AG09309 (cell line): ENCODE measurements at regions not wholly inside any gene's neighbourhood (a gene's known extent, or its start where the extent isn't known, plus 50 kb on each side); places are given as distances from the start of the nearest gene placed in this dataset.

ENCODE experiments used
- DNase-seq: peaks from one replicate; pipeline ENCODE4 v3.0.0-alpha.2; 2010; ENCODE audit warnings: low read depth
- H3K4me3 ChIP-seq: 2 replicates; pipeline ENCODE4 v1.5.1; 2011; ENCODE audit warnings: mild to moderate bottlenecking, low read depth, low read length, moderate library complexity; ENCODE audit not compliant: control insufficient read depth
- TF ChIP-seq, protein P1 (sequence below): IDR thresholded peaks from 2 replicates; pipeline ENCODE4 v1.5.1; 2011; ENCODE audit warnings: mild to moderate bottlenecking, low read depth, low read length, inconsistent platforms; ENCODE audit not compliant: insufficient read depth, control insufficient read depth; ENCODE audit errors: missing control alignments

DNA sequence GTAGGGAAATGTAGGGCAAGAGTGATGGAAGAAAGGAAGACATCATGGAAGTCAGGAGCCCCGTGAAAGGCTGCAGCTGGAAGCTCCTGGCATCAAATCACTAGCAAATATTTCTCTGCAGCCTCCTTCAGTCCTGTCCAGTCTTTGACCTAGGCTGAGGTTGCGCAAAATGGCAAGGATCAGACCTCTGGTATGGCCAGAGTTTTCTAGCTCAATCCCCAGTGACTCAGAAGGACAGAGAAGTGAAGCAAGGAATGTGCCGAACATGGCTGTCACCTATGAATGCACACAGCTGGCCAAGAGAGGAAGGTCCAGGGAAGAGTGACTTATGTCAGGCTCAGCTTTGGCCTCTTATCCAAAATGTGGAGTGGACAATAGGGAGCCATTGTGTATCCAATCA is 71.1 kb upstream of the PHOX2B start:
- TF ChIP-seq, protein P1, sequence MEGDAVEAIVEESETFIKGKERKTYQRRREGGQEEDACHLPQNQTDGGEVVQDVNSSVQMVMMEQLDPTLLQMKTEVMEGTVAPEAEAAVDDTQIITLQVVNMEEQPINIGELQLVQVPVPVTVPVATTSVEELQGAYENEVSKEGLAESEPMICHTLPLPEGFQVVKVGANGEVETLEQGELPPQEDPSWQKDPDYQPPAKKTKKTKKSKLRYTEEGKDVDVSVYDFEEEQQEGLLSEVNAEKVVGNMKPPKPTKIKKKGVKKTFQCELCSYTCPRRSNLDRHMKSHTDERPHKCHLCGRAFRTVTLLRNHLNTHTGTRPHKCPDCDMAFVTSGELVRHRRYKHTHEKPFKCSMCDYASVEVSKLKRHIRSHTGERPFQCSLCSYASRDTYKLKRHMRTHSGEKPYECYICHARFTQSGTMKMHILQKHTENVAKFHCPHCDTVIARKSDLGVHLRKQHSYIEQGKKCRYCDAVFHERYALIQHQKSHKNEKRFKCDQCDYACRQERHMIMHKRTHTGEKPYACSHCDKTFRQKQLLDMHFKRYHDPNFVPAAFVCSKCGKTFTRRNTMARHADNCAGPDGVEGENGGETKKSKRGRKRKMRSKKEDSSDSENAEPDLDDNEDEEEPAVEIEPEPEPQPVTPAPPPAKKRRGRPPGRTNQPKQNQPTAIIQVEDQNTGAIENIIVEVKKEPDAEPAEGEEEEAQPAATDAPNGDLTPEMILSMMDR: no peak
- no peak for DNase-seq
- H3K4me3 ChIP-seq: no peak overlapping the region

DNA sequence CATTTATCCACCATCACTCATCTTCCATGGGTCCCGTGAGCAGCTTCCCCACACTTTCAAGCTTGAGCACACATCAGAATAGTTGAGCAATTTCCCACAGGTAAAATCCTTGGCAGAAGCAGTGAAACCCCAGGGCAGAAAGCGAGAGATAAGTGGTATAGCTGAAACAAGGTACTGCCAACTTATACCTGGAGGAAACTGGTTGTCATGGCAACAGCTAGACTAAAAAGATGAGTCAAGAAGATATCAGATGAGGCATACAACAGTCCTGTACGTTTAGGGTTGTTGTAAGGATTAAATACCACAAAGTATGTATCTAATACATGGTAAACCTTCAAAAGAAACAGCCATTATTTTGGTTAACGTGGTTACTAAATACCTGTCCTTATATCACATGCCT is 66.9 kb upstream of the PHOX2B start:
- DNase-seq: no peak
- TF ChIP-seq, protein P1: no peak
- H3K4me3 ChIP-seq: no peak overlapping the region

DNA sequence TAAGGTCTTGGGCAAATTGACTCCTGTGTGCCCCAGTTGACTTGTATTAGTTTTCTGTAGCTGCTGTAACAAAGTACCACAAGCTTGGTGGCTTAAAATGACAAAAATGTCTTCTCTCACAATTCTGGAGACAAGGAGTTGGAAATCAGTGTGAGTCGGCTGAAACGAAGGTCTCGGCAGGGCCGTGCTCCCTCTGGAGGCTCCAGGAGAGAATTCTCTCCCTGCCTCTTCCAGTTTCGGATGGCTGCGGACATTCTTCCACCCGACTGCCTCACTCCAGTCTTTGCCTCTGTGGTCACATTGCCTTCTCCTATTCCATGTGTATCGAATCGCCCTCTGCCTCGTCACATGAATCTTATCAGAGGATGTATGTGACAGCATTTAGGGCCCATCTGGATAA is 66.0 kb upstream of the PHOX2B start:
- TF ChIP-seq, protein P1: peak; percentile 68
- peak; percentile 10 for DNase-seq
- H3K4me3 ChIP-seq: no peak overlapping the region

DNA sequence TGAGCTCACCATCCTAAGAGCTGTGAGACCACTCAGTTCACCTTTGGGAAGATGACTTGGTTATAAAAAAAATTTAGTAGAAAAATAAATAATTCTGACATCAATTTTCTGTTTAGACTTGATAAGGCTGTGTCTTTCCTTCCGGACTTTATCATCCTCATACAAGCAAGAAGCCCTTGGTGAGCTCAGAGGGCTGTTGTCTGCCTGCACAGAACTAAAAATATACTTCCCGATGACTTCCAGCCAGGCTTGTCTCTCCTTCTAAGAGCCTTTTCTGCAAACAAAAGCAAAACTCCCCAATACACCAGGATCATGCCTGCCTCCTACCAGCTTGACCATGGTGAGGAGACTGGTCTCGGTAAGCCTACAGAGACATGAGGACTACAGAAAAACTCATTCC is 58.3 kb upstream of the PHOX2B start:
- TF ChIP-seq, protein P1: no peak
- no peak overlapping the region for H3K4me3 ChIP-seq

DNA sequence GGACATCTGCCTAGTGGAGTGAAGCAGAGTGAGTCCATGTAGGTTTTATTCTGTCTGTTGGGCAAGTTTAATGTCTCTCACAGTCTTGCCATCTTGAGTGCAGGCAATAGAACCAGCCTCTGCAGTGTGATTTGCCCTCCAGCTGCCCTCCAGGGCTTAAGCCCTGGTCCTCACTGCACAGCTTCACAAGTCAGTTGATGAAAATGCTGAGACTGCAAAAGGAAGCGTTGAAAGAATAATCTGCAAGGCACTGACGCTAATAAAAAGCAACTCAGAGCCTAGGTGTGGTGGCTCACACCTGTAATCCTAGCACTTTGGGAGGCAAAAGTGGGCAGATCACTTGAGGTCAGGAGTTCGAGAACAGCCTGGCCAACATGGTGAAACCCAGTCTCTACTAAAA is 54.1 kb upstream of the PHOX2B start:
- no peak overlapping the region for H3K4me3 ChIP-seq
- TF ChIP-seq, protein P1: no peak
- no peak for DNase-seq

More for the DNA sequence above, 58.3 kb upstream of the PHOX2B start:
- DNase-seq: no peak

DNA sequence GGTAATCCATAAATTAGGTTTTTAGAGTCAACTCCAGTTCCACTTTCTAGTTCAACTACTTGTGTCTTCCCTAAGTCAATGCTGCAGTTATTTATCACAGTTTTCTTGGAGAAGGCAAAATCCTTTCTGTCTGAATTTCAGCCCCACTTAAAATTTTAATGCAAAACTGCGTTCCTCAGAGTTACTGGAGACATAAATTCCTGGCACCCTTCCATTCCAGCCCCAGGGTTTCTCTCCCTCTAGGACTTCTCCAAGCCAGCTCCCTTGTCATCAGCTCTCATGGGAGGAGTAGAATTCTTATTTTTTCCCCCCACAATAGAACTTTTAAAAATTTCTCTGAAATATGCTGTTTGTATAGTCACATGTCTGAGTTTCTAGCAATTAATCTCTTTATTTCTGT is 50.6 kb upstream of the PHOX2B start:
- no peak overlapping the region for H3K4me3 ChIP-seq
- TF ChIP-seq, protein P1: no peak
- DNase-seq: no peak
